Sigmoid colon (tissue), 4 donors: ENCODE measurements at regions not wholly inside any gene's neighbourhood (a gene's known extent, or its start where the extent isn't known, plus 50 kb on each side); places are given as distances from the start of the nearest gene placed in this dataset.

Experiments
- POLR2A ChIP-seq, 2 donors: fragments of 450-650 bp; IDR thresholded peaks; one replicate each; pipeline ENCODE4 v1.6.1; 2016; ENCODE audit warnings: antibody characterized with exemption in 2 of 2, mild to moderate bottlenecking in 2 of 2, moderate library complexity in 2 of 2
- POLR2AphosphoS5 ChIP-seq, 4 donors: sonication (generic); formaldehyde crosslinking; IDR thresholded peaks; one replicate each; pipeline ENCODE4 v1.6.1; 2017; ENCODE audit warnings: antibody characterized with exemption in 4 of 4

GRCh38 chr18:24791751-24792545 lies 331.5 kb downstream of the HRH4 start:
- no peak for TF ChIP-seq POLR2A (IDR thresholded peaks at IDR 0.05)
- no peak for TF ChIP-seq POLR2AphosphoS5 (IDR thresholded peaks at IDR 0.05)
